Lower leg skin (tissue), 3 donors: ENCODE measurements at regions not wholly inside any gene's neighbourhood (a gene's known extent, or its start where the extent isn't known, plus 50 kb on each side); places are given as distances from the start of the nearest gene placed in this dataset.

Experiments
- POLR2A ChIP-seq, 2 donors: fragments of 450-650 bp; IDR thresholded peaks; one replicate each; pipeline ENCODE4 v1.6.1; 2016 to 2017; ENCODE audit warnings: antibody characterized with exemption in 2 of 2, mild to moderate bottlenecking in 1 of 2, moderate library complexity in 1 of 2
- TF ChIP-seq, protein P1 (sequence below), 3 donors: fragments of 450-650 bp; IDR thresholded peaks; one replicate each; pipeline ENCODE4 v1.5.1; 2016; ENCODE audit warnings: antibody characterized with exemption in 3 of 3, mild to moderate bottlenecking in 3 of 3, moderate library complexity in 2 of 3

DNA sequence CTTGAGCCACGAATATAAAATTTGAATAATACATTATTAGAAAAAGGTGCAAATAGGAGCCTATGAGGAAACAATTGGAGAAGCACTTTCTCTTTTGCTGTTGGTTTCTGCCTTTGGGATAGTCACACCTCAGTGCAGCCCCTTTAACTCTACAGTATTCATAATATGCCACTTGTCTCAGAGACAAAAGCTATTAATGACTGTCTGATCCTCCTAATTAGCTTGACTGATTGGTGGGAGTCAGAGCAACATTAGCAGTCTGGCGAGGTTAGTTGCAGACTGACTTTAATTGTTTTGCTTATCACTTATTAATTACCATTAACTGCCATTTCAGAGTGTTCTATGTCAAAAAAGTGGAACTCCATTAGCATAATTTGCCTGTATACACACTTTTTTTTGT is 225.0 kb upstream of the ARHGEF26 start:
- TF ChIP-seq, protein P1, sequence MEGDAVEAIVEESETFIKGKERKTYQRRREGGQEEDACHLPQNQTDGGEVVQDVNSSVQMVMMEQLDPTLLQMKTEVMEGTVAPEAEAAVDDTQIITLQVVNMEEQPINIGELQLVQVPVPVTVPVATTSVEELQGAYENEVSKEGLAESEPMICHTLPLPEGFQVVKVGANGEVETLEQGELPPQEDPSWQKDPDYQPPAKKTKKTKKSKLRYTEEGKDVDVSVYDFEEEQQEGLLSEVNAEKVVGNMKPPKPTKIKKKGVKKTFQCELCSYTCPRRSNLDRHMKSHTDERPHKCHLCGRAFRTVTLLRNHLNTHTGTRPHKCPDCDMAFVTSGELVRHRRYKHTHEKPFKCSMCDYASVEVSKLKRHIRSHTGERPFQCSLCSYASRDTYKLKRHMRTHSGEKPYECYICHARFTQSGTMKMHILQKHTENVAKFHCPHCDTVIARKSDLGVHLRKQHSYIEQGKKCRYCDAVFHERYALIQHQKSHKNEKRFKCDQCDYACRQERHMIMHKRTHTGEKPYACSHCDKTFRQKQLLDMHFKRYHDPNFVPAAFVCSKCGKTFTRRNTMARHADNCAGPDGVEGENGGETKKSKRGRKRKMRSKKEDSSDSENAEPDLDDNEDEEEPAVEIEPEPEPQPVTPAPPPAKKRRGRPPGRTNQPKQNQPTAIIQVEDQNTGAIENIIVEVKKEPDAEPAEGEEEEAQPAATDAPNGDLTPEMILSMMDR (IDR thresholded peaks at IDR 0.05): no peak
- TF ChIP-seq POLR2A (IDR thresholded peaks at IDR 0.05): no peak
